GDM1 (cell line): ENCODE measurements at regions not wholly inside any gene's neighbourhood (a gene's known extent, or its start where the extent isn't known, plus 50 kb on each side); places are given as distances from the start of the nearest gene placed in this dataset.
"Not testable (repeated sequence)": the region's sequence is repeated elsewhere in the genome, so short reads cannot be mapped to it uniquely, and the experiment has no call there.

Source experiments
- DNase-seq: peaks from one replicate; lab custom pipeline; 2025; lab: John Stamatoyannopoulos, UW

DNA sequence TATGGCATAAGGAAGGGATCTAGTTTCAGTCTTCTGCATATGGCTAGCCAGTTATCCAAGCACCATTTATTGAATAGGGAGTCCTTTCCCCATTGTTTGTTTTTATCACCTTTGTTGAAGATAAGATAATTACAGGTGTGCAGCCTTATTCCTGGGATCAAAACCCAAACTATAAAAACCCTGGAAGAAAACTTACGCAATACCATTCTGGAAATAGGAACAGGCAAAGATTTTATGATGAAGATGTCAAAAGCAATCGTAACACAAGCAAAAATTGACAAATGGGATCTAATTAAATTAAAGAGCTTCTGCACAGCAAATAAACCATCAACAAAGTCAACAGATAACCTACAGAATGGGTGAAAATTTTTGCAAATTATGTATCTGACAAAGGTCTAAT lies 128.5 kb upstream of the DCN start:
- DNase-seq, result no peak

DNA sequence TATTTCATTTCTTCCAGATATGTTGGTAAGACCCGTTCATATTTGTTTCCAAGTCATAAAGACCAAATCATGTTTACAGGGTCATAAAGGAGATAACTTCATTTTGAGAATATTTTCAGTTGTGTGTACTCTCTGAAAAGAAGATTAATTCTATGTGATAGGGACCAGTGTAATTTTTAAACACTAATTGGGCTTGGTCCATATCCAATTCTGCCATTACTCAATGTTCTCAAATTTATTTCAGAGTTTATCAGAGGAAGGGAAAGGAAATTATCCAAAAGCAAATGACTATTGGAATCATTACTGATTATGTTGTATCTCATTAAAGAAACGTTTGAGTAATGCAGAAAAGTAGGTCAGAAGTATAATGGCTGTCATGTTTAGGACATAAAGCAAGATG lies 126.8 kb upstream of the DCN start:
- DNase-seq, result no peak

DNA sequence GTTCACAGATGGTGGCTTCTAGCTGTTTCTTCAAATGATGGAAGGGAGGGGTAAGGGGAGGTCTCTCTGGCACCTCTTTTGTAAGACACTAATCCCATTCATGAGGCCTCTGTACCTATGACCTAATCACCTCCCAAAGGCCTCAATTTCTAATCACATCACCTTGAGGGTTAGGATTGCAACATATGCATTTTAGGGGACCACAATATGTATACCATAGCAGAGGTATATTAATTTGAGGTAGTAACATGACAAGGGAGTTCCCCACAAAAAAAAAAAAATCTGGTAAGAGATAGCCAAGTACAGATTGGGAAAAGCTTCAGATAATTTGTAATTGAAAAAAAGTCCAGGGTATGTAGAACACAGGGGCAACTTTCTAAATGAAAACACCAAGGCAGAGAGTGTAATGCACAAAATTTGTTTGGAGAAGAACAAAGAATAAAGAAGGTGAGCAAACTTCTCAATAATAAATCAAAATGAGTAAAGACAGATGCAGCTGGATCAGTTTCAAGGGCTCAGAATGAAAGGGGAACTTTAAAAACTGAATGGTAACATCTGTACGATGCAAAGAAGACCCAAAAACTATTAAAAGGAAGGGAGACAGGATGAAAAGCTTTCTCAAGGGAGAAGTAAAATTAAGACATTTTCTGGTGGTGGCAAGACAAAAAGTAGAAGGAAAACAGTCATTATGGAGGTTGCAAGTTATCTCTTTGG lies 125.5 kb upstream of the DCN start:
- DNase-seq, result no peak

DNA sequence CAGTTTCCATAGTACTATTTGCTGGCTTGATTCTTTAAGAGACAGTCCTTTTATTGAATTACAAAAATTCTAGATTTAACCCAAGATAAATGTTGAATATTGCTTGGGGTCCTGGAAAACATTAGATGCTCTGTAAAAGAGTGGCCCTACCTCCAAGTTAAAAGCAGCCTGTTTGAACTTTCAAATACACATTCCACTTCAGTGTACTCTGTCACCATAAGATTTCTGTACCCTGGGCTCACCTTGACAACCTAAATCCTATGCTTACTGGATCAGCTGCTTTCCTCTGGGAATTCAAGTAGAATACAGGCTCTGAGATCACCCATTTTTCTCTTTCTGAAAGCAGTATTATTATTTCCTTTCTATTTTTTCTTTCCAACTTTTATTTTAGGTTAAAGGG lies 107.7 kb upstream of the DCN start:
- DNase-seq, result no peak

DNA sequence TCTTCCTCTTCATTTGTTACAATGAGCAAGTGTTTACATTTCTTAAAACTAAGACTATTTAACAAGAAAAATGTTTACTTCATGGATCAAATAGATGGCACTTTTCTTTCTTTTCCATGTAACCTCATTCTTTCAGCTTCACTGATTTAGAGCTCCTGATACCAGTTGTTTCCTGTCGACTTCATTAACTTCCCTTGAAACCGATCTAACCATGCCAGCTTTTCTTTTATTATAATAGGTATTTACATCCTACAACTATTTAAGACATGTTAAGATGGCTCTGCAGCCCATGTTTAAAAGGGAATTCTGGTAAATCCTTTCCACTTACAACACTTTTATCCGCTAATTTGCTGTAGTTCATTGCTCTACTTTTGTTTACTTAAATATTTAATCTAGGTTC lies 107.3 kb upstream of the DCN start:
- DNase-seq, result no peak

DNA sequence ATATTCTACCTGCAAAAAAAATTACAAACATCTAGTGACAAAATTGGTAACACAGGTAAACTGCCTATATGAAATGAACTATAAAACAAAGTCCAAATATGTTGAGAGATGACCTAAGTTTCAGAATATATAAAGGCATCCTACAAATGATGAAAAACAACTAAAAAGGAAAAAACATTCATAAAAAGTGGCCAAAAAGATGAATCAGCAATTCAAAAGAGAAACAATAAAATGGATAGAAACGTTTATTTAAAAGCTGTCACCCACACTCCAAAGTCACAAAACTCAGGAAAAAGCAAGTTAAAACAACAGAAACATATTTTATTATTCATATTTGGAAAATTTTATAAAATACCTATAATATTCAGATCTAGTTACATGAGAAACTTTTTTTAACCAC lies 106.5 kb upstream of the DCN start:
- DNase-seq, result no peak

DNA sequence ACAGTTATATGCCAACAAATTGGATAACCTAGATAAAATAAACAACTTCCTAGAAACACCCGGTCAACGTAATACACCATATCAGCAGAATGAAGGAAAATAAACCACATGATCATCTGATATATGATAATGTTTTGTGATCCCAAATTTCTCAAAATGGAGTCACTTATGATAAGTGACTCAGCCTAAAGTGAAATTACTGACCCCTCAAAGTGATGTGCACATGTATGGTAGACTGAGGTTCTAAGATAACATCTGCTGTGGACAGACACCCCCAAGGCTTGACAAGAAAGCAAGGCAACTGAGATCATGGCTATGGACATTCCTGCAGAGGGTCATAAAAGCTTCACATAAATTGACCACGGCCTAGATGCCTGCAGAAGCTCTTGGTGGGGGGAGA lies 105.1 kb upstream of the DCN start:
- DNase-seq, result no peak

DNA sequence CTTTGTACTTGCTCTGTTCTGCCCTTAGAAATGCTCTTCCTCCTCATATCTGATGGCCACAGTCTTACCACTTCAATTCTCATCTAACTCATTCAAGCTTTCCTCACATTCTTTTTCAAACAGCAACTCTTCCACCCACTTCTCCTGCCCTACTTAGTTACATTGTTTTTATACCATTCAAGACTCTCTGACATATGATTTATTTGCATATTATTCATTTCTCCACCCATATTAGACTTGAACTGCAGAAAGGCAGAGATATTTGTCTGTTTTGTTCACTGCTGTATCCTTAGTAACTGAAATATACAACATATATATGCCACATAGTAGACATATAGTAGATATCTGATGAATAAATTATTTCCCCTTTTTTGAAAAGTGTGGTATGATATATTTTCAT lies 95.5 kb upstream of the DCN start:
- no peak for DNase-seq

DNA sequence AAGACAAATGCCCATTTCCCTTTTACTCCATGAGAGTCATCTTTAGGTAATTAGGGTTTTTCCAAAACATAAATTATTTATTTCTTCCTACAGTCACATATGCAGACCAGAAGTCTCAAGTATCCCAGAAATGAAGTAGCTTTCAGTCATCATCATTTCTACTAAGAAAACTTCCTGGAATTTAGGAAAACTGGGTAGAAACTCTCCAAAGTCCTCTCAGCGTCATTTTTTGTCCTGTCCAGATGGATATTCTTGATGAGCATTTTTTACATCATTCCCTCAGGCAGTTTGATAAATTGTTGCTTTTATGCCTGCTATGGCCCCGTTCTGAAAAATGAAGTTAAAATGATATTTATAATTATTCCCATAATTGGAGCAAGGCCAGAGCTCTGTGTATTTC lies 93.9 kb upstream of the DCN start:
- no peak for DNase-seq

DNA sequence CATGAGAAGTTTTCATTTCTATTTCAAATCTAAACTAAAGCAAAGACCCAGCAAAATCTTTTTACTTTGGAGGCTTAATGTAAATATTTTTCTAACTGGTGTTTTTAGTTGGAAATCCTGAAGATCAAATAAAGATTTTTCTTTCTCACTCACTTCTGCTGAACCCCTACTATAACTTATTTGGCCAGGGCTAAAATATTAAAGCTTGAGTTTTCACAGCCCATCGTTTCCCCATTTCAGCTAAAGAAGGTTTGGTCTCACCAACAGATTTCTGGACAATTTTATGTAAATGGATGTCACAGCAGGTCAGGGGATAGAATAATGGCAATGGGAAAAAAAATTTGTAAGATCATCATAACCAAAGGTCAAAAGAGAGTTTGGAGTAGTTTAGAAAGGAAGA lies 92.7 kb upstream of the DCN start:
- no peak for DNase-seq

DNA sequence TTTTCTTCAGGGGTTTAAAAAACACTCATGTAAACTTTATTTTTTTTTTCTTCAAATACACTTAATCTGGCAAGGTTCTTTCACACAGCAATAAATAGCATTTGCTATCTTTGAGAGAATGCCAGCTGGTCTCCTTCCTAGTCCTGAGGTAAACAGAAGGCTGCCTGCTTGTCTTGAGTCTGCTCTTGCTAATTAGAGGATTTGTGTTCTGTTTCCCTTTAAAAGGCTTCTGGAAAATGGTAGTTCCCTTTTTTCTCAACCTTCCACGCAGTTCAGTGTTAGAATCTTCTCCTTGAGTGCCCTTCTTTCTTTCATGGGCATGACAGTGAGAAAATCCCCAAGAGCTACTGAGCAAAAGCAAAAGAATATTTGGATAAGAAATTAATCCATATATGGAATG lies 92.3 kb upstream of the DCN start:
- DNase-seq, result no peak

DNA sequence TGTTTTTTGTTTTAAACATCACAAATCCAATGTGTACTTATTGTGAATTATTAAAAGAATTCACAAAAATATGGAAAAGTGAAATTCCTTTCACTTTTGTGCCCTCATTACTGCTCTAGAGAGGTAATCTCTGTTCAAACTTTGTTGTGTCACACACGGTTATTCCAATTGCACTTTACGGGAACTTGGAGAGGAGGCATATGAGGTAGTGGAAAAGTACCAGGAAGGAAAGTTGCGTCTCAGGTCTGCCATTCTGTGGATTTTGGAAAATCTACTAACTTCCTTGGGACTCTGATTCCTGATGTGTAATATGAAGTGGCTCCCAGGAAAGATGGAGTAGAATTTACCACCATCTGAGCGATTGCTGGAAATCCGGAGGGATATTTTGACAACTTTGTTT lies 90.9 kb upstream of the DCN start:
- DNase-seq, result no peak

DNA sequence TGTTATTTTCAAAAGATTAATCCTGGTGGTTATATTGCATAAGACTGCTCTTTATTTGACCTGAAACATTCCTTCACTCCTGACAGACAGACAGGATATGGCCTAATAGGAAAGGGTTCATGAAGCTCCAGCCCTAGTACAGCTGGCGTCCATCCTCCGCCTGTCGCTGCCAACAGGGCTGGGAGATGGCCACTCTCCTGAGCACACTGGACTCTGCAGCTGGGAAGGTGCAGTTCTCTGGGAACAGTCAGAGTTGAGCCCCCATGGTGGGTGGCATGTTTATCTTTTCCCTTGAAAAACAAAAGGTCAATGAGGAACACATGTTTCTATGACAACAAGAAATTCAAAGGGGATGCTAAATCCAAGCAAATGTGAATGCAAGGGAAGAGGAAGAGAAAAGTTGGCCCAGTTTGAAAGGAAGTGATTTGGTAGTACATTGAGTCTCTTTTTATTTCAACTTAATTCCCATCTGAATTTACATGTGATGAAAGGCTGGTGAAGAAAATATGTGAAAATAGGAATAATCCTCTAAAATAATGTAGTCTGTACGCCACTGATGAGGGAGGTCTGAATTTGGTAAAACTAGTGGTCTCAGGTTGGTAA lies 89.9 kb upstream of the DCN start:
- no peak for DNase-seq

DNA sequence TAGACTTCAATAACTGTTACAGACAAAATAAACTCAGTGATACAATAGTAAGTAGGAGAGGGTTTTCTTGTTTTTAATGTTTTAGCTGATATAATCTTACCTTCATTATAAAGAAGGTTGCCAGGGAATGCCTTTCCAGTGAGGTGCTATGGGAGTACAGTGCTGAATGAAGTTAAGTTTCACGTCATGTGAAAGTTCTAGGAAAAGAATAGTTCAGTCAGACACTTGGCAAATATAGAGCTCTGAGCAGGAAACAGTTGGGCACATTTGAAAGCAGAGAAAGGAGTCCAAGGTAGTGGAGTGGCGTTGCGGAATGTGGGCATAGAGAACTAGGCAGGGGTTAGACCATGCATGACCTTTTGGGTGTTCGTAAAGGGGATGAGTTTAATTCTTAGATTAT lies 88.6 kb upstream of the DCN start:
- DNase-seq, result no peak

DNA sequence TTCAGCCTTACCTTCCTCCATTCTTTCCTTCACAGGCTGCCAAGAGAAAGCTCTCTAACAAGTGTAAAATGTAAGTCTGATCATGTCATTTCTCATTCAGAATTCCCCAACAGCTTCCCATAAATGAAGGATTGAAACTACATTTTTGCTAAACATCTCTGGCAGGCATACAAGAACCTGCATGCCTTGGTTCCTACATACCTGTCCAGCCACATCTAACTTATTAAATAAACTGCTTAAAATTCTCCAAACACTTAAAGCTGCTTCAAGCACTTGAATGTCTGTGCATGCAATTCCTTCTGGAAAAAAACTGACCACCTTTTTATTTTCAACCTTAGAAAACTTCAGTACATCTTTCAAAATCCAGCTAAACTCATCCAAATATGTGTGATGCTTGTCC lies 84.4 kb upstream of the DCN start:
- no peak for DNase-seq

DNA sequence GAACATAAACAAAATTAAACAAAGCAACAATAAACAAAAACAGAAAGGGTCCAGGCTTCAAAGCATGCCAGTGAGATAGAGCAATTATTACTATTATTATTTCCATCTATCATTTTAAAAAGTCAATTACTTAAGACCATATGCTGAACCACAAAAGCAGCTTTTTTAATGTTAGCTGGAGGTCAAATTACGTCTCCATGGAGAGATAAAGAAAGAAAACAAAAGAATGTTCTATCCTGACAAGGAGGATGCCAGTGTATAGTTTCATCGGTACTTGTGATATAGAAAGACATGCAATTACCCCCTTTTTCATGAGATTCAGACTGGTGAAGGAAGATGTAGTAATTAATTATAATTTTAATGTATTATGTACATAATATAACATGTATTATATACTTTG lies 81.6 kb upstream of the DCN start:
- DNase-seq, result no peak

DNA sequence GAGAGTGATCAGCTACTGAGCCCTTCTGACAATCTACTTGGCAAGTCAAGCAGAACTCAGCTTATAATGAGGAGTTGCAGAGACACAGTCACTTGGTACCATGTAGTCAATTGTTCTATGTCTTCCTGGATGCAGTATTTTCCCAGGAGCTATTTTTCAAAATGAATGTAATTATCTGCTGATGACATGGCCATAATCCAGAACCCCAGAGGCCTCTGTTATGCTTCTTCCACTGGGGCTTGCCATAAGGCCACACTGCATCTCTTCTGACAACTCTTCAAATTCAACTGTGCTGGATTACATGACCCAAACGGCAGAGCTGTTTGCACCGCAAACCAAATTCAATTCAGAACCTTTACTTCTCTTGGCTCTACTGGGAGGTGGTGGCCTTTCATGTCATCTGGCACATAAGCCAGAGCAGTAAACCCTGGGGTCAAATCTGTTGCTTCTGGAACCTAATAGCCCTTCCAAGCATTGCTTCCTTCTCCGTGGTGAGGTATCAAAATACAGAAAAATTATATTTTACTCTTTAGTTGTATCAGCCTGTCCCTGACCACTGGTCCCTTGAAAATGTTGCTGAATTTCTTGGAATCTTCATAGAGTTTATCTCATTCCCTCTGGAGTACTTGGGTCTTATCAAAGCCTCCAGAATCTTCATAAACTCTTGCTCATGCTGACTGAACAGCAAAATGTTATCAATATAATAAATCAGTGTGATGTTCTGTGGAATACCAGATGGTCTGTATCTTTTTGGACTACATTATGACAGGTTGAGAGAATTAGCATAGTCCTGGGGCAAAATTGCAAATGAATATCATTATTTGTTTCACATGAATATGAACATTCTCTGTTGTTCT lies 79.4 kb upstream of the DCN start:
- no peak for DNase-seq

DNA sequence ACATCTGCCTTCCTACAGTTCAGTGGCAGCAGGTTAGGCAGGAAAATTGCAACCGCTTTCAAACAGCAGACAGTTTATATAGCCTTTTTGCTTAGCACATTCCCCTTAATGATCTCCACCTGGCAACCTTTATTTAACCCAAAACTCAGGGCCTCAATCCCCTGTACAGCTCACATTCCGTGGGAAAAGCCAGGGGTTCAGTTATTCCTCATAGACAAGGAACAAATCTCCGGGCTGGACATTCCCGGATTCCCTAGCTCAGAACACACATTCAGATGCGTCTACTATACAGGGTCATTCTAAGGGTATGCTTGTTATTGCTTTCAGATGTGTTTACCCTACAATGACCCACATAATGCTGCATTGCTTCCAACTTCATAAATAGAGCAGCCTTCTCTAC lies 73.8 kb upstream of the DCN start:
- DNase-seq, result no peak

DNA sequence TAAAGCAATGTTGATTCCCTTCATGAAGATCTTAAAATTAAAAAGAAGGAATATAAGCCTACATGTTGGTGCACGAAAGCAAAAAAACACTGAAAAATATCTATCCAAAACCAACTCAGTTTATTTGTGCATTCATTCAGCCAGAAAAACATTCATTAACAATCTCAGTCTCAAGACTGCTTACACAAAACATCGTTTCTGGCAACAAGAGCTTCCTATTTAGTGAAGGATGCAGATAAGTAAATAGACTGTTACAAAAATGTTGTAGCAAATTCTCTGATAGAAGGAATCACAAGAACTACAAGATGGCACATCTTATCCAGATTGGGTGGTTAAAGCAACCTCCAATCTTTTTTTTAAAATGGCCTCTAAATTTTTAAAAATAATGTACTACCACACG lies 69.7 kb upstream of the DCN start:
- DNase-seq, result no peak

DNA sequence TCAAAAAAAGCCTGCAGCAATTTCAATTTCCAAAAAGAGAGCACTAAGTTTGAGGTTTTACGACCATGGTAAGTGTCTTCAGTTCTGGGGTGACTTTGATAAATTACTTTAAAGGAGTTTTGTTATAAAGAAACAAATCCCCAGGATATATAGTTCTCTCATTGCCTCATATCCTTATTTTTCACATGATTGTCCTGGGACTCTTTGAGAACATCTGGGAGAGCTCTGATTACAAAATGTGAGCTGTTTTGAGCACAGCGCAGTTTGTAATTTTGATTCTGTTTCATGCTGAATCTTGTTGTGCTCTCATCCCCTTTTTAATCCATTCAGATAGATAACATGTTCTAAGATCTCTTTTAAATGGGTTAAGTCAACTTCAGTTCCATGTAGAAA lies 67.7 kb upstream of the DCN start:
- DNase-seq, result no peak

DNA sequence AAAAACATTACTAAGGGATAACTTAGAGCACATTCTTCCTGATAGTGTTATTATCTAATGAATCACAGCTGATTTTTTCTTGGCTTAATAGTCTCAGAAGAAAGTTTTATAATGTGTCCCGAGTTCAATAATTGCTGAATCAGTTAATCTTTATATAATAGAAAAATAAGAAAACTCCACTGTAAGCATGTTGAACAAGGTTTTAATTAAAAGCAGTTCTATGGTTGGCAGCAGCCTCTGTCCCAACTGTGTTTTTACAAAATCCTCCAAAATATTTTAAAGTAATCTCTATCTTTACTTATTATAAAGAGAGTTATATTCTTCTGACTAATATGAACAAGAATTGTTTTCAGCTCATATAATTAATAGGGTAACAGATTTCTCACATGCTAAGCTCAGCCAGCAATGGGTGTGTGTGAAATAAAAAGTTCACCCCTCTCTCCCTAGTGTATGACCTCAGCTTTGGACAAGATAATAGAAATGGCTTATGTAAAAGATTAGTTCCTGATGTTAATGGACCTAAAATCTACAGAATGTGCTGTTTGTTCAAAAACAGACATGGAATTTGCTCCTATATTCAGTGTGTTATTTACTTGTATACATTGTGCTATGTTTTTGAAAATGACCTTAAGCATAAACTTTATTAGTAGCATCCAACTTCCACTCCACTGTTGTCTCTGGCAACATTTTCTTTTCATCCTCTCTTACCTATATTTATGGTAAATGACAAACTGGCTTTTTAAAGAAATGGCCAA lies 67.1 kb upstream of the DCN start:
- DNase-seq, result no peak

DNA sequence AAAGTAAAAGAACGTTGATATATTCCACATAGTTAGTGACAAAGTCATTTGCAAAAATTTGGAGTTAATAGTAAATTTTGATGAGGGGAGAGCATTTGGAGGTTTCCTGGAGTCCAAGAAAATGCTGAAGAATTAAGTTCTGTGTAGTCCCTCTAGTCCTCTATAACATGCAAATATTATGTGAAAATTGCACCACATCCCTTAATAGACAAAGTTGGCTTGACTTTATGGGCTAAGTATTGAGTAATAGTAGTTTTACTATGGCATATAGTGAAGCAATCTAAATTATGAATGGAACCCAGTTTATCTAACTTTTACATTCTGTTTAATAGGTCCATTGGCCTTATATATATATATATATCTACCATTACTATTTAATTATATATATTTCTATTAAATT lies 66.4 kb upstream of the DCN start:
- no peak for DNase-seq

DNA sequence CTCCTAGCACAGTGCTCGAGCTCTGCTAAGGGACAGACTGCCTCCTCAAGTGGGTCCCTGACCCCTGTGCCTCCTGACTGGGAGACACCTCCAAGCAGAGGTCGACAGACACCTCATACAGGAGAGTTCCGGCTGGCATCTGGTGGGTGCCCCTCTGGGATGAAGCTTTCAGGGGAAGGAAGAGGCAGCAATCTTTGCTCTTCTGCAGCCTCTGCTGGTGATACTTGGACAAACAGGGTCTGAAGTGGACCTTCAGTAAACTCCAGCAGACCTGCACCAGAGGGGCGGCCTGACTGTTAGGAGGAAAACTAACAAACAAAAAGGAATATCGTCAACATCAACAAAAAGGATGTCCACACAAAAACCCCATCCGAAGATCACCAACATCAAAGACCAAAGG lies 60.6 kb upstream of the DCN start:
- not testable (repeated sequence) for DNase-seq
